Ovary (tissue), 3 donors: ENCODE measurements at regions not wholly inside any gene's neighbourhood (a gene's known extent, or its start where the extent isn't known, plus 50 kb on each side); places are given as distances from the start of the nearest gene placed in this dataset.

ENCODE experiments used
- CTCF ChIP-seq, 3 donors: fragments of 450-650 bp in 2 of 3; fragments of 200-600 bp in 1 of 3; IDR thresholded peaks; one replicate each; pipeline versions ENCODE4 v1.5.1 to v1.8.0; 2016 to 2022; ENCODE audit warnings: antibody characterized with exemption in 3 of 3, mild to moderate bottlenecking in 1 of 3
- EP300 ChIP-seq: sonication (generic); formaldehyde crosslinking; IDR thresholded peaks from one replicate; pipeline ENCODE4 v1.6.1; 2017; ENCODE audit warnings: antibody characterized with exemption
- POLR2A ChIP-seq: fragments of 450-650 bp; IDR thresholded peaks from one replicate; pipeline ENCODE4 v1.6.1; 2017; ENCODE audit warnings: antibody characterized with exemption, mild to moderate bottlenecking, moderate library complexity
- donor health status: DM: no; HTN: no; CAD: no.

- no peak for TF ChIP-seq POLR2A
- no peak for TF ChIP-seq CTCF (IDR thresholded peaks at IDR 0.05)
- TF ChIP-seq EP300 = no peak
Observed at GRCh38 chr7:142592664-142593063, 156.6 kb upstream of the PRSS1 start.
